ENCODE measurements at regions not wholly inside any gene's neighbourhood (a gene's known extent, or its start where the extent isn't known, plus 50 kb on each side); places are given as distances from the start of the nearest gene placed in this dataset.
"Not testable (repeated sequence)": the region's sequence is repeated elsewhere in the genome, so short reads cannot be mapped to it uniquely, and the experiment has no call there.

DNA sequence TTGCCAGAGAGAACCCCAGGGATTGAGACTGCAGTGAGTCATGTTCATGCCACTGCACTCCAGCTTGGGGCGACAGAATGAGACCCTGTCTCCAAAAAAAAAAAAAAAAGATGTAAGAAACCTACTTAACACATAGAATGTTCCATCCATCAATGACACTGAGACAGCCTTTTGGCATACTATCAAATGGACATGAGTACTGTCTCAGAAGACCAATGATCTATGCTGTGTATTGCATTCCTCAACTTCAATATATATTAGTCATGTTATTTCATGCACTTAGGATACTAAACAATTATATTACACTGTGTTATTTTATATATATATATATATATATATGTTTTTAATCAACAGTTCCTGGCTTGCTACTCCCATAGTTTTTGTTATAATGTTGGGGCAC lies 57.1 kb upstream of the ANKH start:
- Histone ChIP-seq H3K4me2 (ENCODE audit: control insufficient read depth, extremely low read depth, insufficient read depth, low read depth, low read length) (no peak overlapping the region), H3K9me3 (ENCODE audit: control insufficient read depth, low read depth, low read length) (no peaks in the 10 kb centered on the region), H3K4me3 (ENCODE audit: control insufficient read depth in 2 of 3, extremely low read depth in 1 of 3, insufficient read depth in 2 of 3, low read depth in 1 of 3, low read length in 3 of 3) (no peak overlapping the region), H3K4me1 (ENCODE audit: control insufficient read depth, extremely low read depth, insufficient read depth, low read length) (no peaks in the 10 kb centered on the region), H3K27me3 (ENCODE audit: control insufficient read depth, extremely low read depth, insufficient read depth, low read length) (no peaks in the 10 kb centered on the region), H3K9ac (ENCODE audit: control insufficient read depth, extremely low read depth, insufficient read depth, low read length) (no peak overlapping the region), H3K36me3 (ENCODE audit: control insufficient read depth in 2 of 2, extremely low read depth in 1 of 2, insufficient read depth in 2 of 2, low read length in 2 of 2) (no peaks in the 10 kb centered on the region), H3K79me2 (ENCODE audit: control insufficient read depth, insufficient read depth, low read length) (no peaks in the 10 kb centered on the region), H3K27ac (ENCODE audit: control insufficient read depth, insufficient read depth, low read length) (no peak overlapping the region), H2AFZ (ENCODE audit: control insufficient read depth, low read length) (no peak overlapping the region), H3K9me1 (ENCODE audit: control insufficient read depth, extremely low read depth, insufficient read depth, low read length) (no peaks in the 10 kb centered on the region), H4K20me1 (ENCODE audit: control insufficient read depth, extremely low read depth, insufficient read depth, low read length) (no peaks in the 10 kb centered on the region)
- dilution Hi-C loops (cut with MboI; ENCODE audit: extremely low pct_ligation_motif_present, low sequenced_read_pairs) = no loop called here
- DNase-seq (ENCODE audit: low read depth, low spot score) = no peak
- TF ChIP-seq EZH2 (IDR thresholded peaks at IDR 0.05; ENCODE audit: low read length) = no peak
- TF ChIP-seq, protein P1, sequence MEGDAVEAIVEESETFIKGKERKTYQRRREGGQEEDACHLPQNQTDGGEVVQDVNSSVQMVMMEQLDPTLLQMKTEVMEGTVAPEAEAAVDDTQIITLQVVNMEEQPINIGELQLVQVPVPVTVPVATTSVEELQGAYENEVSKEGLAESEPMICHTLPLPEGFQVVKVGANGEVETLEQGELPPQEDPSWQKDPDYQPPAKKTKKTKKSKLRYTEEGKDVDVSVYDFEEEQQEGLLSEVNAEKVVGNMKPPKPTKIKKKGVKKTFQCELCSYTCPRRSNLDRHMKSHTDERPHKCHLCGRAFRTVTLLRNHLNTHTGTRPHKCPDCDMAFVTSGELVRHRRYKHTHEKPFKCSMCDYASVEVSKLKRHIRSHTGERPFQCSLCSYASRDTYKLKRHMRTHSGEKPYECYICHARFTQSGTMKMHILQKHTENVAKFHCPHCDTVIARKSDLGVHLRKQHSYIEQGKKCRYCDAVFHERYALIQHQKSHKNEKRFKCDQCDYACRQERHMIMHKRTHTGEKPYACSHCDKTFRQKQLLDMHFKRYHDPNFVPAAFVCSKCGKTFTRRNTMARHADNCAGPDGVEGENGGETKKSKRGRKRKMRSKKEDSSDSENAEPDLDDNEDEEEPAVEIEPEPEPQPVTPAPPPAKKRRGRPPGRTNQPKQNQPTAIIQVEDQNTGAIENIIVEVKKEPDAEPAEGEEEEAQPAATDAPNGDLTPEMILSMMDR (optimal IDR thresholded peaks at IDR 0.05 in 1 of 3, IDR thresholded peaks at IDR 0.05 in 1 of 3, conservative IDR thresholded peaks at IDR 0.05 in 1 of 3; ENCODE audit: extremely low read depth in 1 of 3, insufficient read depth in 2 of 3, low read length in 3 of 3) = no peak
- FAIRE-seq = no peak

DNA sequence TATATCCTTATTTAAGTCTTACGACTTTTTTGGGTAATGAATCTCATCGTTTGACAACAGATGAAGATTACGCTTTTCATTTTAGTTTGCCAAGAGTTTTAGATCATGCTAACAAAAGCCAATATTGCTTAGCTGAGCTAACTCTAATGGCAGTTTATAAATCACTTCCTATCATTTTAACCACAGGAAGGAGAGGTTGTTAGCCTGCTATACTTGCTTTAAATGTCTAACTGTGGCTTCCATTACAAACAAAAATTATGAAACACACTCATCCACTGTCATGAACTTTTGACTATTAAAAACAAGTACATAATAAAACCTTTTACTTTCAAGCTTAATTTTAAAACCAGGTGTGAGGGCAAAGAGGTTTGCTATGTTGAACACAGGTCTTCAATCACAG lies 53.7 kb upstream of the ANKH start:
- H3K4me2 ChIP-seq (ENCODE audit: control insufficient read depth, extremely low read depth, insufficient read depth, low read depth, low read length) = no peak overlapping the region
- H3K36me3 ChIP-seq (ENCODE audit: control insufficient read depth in 2 of 2, extremely low read depth in 1 of 2, insufficient read depth in 2 of 2, low read length in 2 of 2) = no peaks in the 10 kb centered on the region
- dilution Hi-C loops (cut with MboI; ENCODE audit: extremely low pct_ligation_motif_present, low sequenced_read_pairs) = no loop called here
- no peaks in the 10 kb centered on the region for H3K9me1 ChIP-seq (ENCODE audit: control insufficient read depth, extremely low read depth, insufficient read depth, low read length)
- no peak overlapping the region for H3K4me3 ChIP-seq (ENCODE audit: control insufficient read depth in 2 of 3, extremely low read depth in 1 of 3, insufficient read depth in 2 of 3, low read depth in 1 of 3, low read length in 3 of 3)
- no peak overlapping the region for H3K27ac ChIP-seq (ENCODE audit: control insufficient read depth, insufficient read depth, low read length)
- H3K9me3 ChIP-seq (ENCODE audit: control insufficient read depth, low read depth, low read length) = no peaks in the 10 kb centered on the region
- no peaks in the 10 kb centered on the region for H4K20me1 ChIP-seq (ENCODE audit: control insufficient read depth, extremely low read depth, insufficient read depth, low read length)
- DNase-seq (ENCODE audit: low read depth, low spot score) (no peak), FAIRE-seq (no peak)
- no peak overlapping the region for H3K9ac ChIP-seq (ENCODE audit: control insufficient read depth, extremely low read depth, insufficient read depth, low read length)
- no peaks in the 10 kb centered on the region for H3K27me3 ChIP-seq (ENCODE audit: control insufficient read depth, extremely low read depth, insufficient read depth, low read length)
- H2AFZ ChIP-seq (ENCODE audit: control insufficient read depth, low read length) = no peak overlapping the region
- TF ChIP-seq EZH2 (IDR thresholded peaks at IDR 0.05; ENCODE audit: low read length) = no peak
- TF ChIP-seq, protein P1 (optimal IDR thresholded peaks at IDR 0.05 in 1 of 3, IDR thresholded peaks at IDR 0.05 in 1 of 3, conservative IDR thresholded peaks at IDR 0.05 in 1 of 3; ENCODE audit: extremely low read depth in 1 of 3, insufficient read depth in 2 of 3, low read length in 3 of 3) = no peak
- no peaks in the 10 kb centered on the region for H3K4me1 ChIP-seq (ENCODE audit: control insufficient read depth, extremely low read depth, insufficient read depth, low read length)
- no peaks in the 10 kb centered on the region for H3K79me2 ChIP-seq (ENCODE audit: control insufficient read depth, insufficient read depth, low read length)

DNA sequence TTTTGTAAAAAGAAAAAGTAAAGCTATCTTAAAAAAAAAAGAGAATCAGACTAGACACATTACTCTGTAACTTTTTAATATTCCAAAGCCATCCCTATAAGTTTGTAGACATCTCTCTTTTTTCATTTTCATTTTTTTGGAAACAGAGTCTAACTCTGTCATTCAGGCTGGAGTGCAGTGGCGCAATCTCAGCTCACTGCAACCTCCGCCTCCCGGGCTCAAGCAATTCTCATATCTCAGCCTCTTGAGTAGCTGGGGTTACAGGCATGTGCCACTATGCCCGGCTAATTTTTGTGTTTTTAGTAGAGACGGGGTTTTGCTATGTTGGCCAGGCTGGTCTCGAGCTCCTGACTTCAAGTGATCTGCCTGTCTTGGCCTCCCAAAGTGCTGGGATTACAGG lies 51.4 kb upstream of the ANKH start:
- H3K9ac ChIP-seq (ENCODE audit: control insufficient read depth, extremely low read depth, insufficient read depth, low read length); H3K79me2 ChIP-seq (ENCODE audit: control insufficient read depth, insufficient read depth, low read length); H3K4me2 ChIP-seq (ENCODE audit: control insufficient read depth, extremely low read depth, insufficient read depth, low read depth, low read length); H2AFZ ChIP-seq (ENCODE audit: control insufficient read depth, low read length); H3K9me1 ChIP-seq (ENCODE audit: control insufficient read depth, extremely low read depth, insufficient read depth, low read length); H3K27ac ChIP-seq (ENCODE audit: control insufficient read depth, insufficient read depth, low read length); H3K4me3 ChIP-seq (ENCODE audit: control insufficient read depth in 2 of 3, extremely low read depth in 1 of 3, insufficient read depth in 2 of 3, low read depth in 1 of 3, low read length in 3 of 3); H3K9me3 ChIP-seq (ENCODE audit: control insufficient read depth, low read depth, low read length); H3K4me1 ChIP-seq (ENCODE audit: control insufficient read depth, extremely low read depth, insufficient read depth, low read length); FAIRE-seq; H3K27me3 ChIP-seq (ENCODE audit: control insufficient read depth, extremely low read depth, insufficient read depth, low read length); DNase-seq (ENCODE audit: low read depth, low spot score); H4K20me1 ChIP-seq (ENCODE audit: control insufficient read depth, extremely low read depth, insufficient read depth, low read length); H3K36me3 ChIP-seq (ENCODE audit: control insufficient read depth in 2 of 2, extremely low read depth in 1 of 2, insufficient read depth in 2 of 2, low read length in 2 of 2); dilution Hi-C loops (cut with MboI; ENCODE audit: extremely low pct_ligation_motif_present, low sequenced_read_pairs): not testable (repeated sequence)
